OCI-LY3 (cell line): ENCODE measurements at regions not wholly inside any gene's neighbourhood (a gene's known extent, or its start where the extent isn't known, plus 50 kb on each side); places are given as distances from the start of the nearest gene placed in this dataset.

Experiments
- H2AFZ ChIP-seq: fragments of 200-600, 300-600 bp; shearing (Covaris generic); 2 replicates; pipeline ENCODE4 v1.6.0; 2014; ENCODE audit warnings: antibody characterized with exemption, low read depth, low read length
- H3K27ac ChIP-seq: fragments of 200-600, 300-600 bp; sonication (generic); 2 replicates; pipeline ENCODE4 v1.5.1; 2014; ENCODE audit warnings: mild to moderate bottlenecking, low read length, moderate library complexity, mixed read lengths
- H3K27me3 ChIP-seq: fragments of 200-600, 300-600 bp; sonication (generic); 2 replicates; pipeline ENCODE4 v1.6.1; 2014; ENCODE audit warnings: low read depth, low read length, mixed read lengths
- H3K36me3 ChIP-seq: fragments of 200-600, 300-600 bp; sonication (generic); replicated peaks from 2 replicates; pipeline ENCODE3; 2014; ENCODE audit warnings: low read depth, low read length, mixed read lengths
- H3K4me1 ChIP-seq: fragments of 300-600, 200-600 bp; sonication (generic); 2 replicates; pipeline ENCODE4 v1.6.1; 2014; ENCODE audit warnings: low read length, mixed read lengths
- H3K4me2 ChIP-seq: fragments of 200-600, 300-600 bp; sonication (generic); 2 replicates; pipeline ENCODE4 v1.6.1; 2014; ENCODE audit warnings: low read length, mixed read lengths
- H3K4me3 ChIP-seq: fragments of 300-600, 200-600 bp; sonication (generic); 2 replicates; pipeline ENCODE4 v1.5.1; 2014; ENCODE audit warnings: antibody characterized with exemption, mild to moderate bottlenecking, low read length, moderate library complexity
- H3K79me2 ChIP-seq: fragments of 300-600, 200-600 bp; shearing (Covaris generic); 2 replicates; pipeline ENCODE4 v1.6.1; 2014; ENCODE audit warnings: mild to moderate bottlenecking, low read length, mixed read lengths
- H3K9ac ChIP-seq: fragments of 300-600, 200-600 bp; shearing (Covaris generic); 2 replicates; pipeline ENCODE4 v1.6.0; 2014; ENCODE audit warnings: mild to moderate bottlenecking, low read length, moderate library complexity
- H3K9me3 ChIP-seq: fragments of 200-600, 300-600 bp; shearing (Covaris generic); 2 replicates; pipeline ENCODE4 v1.6.1; 2014; ENCODE audit warnings: low read length, mixed read lengths; ENCODE audit not compliant: insufficient read depth
- H4K20me1 ChIP-seq: fragments of 200-600, 300-600 bp; sonication (generic); 2 replicates; pipeline ENCODE4 v1.6.1; 2016; ENCODE audit warnings: low read length, mixed read lengths; ENCODE audit not compliant: insufficient read depth
- EZH2phosphoT487 ChIP-seq: fragments of 200-600 bp; shearing (Covaris generic); IDR thresholded peaks from 2 replicates; pipeline ENCODE4 v1.6.1; 2018; ENCODE audit warnings: antibody characterized with exemption, mixed run types, low read depth
- TF ChIP-seq, protein P1 (sequence below): fragments of 200-600, 300-600 bp; sonication (generic); IDR thresholded peaks from 2 replicates; pipeline ENCODE4 v1.5.1; 2014; ENCODE audit warnings: antibody characterized with exemption, low read length, low read depth

DNA sequence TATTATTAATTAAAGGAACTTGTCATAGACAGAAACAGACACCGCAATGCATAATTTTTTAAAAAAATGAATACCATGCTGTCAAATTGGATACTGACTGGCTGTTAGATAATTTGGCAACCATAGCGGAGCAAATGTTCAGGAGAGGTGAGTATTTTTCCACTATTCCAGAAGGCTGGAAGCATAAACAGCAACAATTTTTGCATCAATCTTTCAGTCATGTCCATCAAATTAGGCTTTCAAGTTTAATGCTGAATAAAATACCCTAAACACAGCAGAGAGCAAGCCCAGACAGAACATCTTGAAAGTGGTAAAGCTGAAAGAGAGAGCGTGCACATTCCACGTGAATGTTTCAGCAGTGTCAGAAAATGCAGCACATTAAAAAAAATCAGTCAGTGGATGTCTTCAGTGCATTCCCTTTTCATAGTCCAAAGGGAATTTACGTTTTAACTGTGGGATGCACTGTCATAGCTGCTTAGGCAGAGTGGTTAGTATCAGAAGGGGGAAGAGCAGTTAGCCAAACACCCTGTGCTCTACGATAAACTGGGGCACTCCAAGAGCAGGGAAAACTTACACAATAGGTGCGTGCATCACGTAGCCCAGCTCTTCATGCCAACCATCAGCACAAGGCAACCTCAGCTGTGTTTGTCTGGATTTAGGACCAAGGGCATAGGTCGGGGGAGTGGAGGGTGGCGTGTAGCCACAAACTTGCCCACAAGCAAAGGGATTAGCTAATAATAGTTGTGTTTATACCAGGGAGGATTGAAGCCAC, 116.2 kb upstream of the STMND1 start:
- no peaks in the 10 kb centered on the region for H3K79me2 ChIP-seq
- H3K4me1 ChIP-seq: peaks cover 6% of the 10 kb centered on the region; the same call in 1 of the 2 replicates
- no peaks in the 10 kb centered on the region for H3K9me3 ChIP-seq
- H2AFZ ChIP-seq: no peak overlapping the region
- H3K4me2 ChIP-seq: no peak overlapping the region
- no peaks in the 10 kb centered on the region for H4K20me1 ChIP-seq
- no peaks in the 10 kb centered on the region; the same call in 1 of the 2 replicates for H3K27me3 ChIP-seq
- TF ChIP-seq, protein P1, sequence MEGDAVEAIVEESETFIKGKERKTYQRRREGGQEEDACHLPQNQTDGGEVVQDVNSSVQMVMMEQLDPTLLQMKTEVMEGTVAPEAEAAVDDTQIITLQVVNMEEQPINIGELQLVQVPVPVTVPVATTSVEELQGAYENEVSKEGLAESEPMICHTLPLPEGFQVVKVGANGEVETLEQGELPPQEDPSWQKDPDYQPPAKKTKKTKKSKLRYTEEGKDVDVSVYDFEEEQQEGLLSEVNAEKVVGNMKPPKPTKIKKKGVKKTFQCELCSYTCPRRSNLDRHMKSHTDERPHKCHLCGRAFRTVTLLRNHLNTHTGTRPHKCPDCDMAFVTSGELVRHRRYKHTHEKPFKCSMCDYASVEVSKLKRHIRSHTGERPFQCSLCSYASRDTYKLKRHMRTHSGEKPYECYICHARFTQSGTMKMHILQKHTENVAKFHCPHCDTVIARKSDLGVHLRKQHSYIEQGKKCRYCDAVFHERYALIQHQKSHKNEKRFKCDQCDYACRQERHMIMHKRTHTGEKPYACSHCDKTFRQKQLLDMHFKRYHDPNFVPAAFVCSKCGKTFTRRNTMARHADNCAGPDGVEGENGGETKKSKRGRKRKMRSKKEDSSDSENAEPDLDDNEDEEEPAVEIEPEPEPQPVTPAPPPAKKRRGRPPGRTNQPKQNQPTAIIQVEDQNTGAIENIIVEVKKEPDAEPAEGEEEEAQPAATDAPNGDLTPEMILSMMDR: no peak
- no peak for TF ChIP-seq EZH2phosphoT487
- no peak overlapping the region for H3K27ac ChIP-seq
- H3K36me3 ChIP-seq: no peaks in the 10 kb centered on the region
- H3K9ac ChIP-seq: no peak overlapping the region
- H3K4me3 ChIP-seq: no peak overlapping the region

DNA sequence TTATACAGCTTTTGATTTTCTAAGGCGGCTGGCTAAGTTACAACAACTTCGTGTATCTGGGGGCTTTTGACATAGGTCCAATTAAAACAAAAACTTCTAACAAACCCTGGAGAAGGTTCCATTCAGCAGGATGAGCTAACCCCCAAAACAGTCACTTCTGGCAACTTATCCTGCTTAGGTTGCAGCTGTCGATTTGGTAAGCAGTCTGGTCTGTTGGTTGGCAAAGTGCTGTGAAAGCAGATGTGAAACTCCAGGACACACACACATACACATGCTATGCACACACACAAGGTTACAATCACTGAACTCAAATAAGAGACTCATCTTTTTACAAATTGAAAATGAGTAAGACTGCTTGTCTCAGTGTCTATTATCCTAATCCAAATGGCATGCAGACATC, 119.0 kb upstream of the STMND1 start:
- Histone ChIP-seq H3K4me1 (peaks cover 6% of the 10 kb centered on the region; the same call in 1 of the 2 replicates), H2AFZ (no peak overlapping the region), H3K9ac (no peak overlapping the region), H3K27ac (no peak overlapping the region), H3K36me3 (no peaks in the 10 kb centered on the region), H3K4me2 (no peak overlapping the region), H3K27me3 (no peaks in the 10 kb centered on the region; the same call in 1 of the 2 replicates), H3K4me3 (no peak overlapping the region), H3K9me3 (no peaks in the 10 kb centered on the region), H3K79me2 (no peaks in the 10 kb centered on the region), H4K20me1 (no peaks in the 10 kb centered on the region)
- no peak for TF ChIP-seq EZH2phosphoT487
- TF ChIP-seq, protein P1: no peak

DNA sequence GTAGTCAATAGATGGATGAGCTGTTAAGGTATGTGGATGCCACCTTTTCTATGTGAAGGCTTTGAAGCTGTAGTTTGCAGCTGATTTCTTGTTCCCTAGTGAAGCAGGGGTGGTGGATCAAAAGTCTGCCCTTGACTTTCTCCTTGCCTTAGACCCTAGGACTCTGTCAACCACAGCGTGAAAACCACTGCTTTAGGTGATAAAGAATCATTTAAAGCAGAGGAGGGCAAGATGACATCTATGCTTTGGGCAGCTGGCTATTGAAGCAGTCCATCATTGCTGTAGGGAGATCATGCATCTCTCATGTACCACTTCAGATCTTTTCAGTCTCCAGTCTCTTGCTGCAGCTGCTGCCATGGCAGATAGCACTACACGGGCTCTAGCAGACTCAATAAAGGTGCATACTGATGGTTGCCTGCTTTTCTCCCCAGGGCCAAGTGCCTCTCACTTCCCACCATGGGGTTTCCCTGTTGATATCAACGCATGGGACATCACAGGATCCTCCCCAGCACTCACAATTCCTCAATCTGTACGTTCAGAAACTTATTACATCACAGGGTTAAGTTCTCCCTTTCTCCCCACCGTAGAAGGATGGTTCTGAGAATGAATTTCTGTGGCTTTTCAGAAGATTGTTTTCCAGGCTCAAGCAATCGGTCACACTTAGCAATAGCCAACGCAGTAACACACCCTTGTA, 122.0 kb upstream of the STMND1 start:
- H3K4me1 ChIP-seq: peaks cover 6% of the 10 kb centered on the region; the same call in 1 of the 2 replicates
- no peak overlapping the region for H3K4me2 ChIP-seq
- peaks cover 3% of the 10 kb centered on the region; the same call in 1 of the 2 replicates for H3K27me3 ChIP-seq
- H3K79me2 ChIP-seq: no peaks in the 10 kb centered on the region
- H2AFZ ChIP-seq: no peak overlapping the region
- TF ChIP-seq, protein P1: no peak
- TF ChIP-seq EZH2phosphoT487: no peak
- no peaks in the 10 kb centered on the region for H4K20me1 ChIP-seq
- no peaks in the 10 kb centered on the region for H3K36me3 ChIP-seq
- H3K9me3 ChIP-seq: no peaks in the 10 kb centered on the region
- no peak overlapping the region for H3K4me3 ChIP-seq
- no peak overlapping the region for H3K9ac ChIP-seq
- no peak overlapping the region for H3K27ac ChIP-seq

DNA sequence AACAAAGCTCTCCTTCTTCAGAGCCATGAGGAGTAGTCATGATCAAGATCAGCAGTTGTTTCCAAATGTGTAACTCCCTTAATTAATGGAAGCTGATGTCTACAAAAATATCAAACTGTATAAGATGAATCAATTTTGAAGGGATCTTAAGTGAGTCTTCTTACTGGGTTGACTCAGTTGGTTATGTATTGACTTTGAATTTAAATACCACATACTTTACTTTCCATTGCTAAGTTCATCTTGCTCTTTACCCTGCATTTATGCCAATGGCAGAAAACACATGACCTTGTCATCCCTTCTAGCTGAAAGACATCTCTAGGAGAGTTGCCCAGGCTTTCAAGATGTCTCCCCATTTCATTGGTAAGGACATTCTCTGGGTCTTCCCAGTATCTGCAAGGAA, 123.2 kb upstream of the STMND1 start:
- H3K27ac ChIP-seq: no peak overlapping the region
- H3K9me3 ChIP-seq: no peaks in the 10 kb centered on the region
- TF ChIP-seq, protein P1: no peak
- no peak for TF ChIP-seq EZH2phosphoT487
- H3K4me2 ChIP-seq: no peak overlapping the region
- no peaks in the 10 kb centered on the region for H3K36me3 ChIP-seq
- no peaks in the 10 kb centered on the region for H3K79me2 ChIP-seq
- peaks cover 4% of the 10 kb centered on the region; the same call in 1 of the 2 replicates for H3K27me3 ChIP-seq
- no peaks in the 10 kb centered on the region for H4K20me1 ChIP-seq
- H2AFZ ChIP-seq: no peak overlapping the region
- H3K4me1 ChIP-seq: peaks cover 6% of the 10 kb centered on the region; the same call in 1 of the 2 replicates
- no peak overlapping the region for H3K4me3 ChIP-seq
- no peak overlapping the region for H3K9ac ChIP-seq
